HepG2 (cell line): ENCODE measurements at regions not wholly inside any gene's neighbourhood (a gene's known extent, or its start where the extent isn't known, plus 50 kb on each side); places are given as distances from the start of the nearest gene placed in this dataset.

Source experiments
- ATAC-seq: fragments of 200-7000 bp; cut with Tn5 transposase; 3 replicates; pipeline ENCODE4 v1.9.1; 2020; ENCODE audit warnings: mild to moderate bottlenecking, moderate library complexity
- BruUV-seq: library from RNA; stranded (reverse); fragments of 400-500 nt; replicated peaks from 2 replicates; lab custom pipeline; 2021; lab: Mats Ljungman, UMichigan
- CTCF ChIA-PET: fragments of 300-600 bp; formaldehyde crosslinking; extraction: SDS; loops from one replicate; lab custom pipeline; 2021; ENCODE audit warnings: low total read pairs, inconsistent platforms, low intra/inter-chr PET ratio; lab: Yijun Ruan, JAX
- POLR2A ChIA-PET: fragments of 350-600 bp; sonication (Branson Sonifier 250); formaldehyde crosslinking; loops from one replicate; lab custom pipeline; 2020; ENCODE audit warnings: antibody characterized with exemption, inconsistent platforms; lab: Yijun Ruan, JAX
- DNase-seq: peaks from one replicate; pipeline ENCODE4 v3.0.0-alpha.2; 2015; ENCODE audit warnings: low spot score
- FAIRE-seq: peaks from 3 replicates; lab custom pipeline; 2011; peaks lifted over from hg19 to GRCh38; lab: Jason Lieb, UNC
- H2AFZ ChIP-seq: one replicate; pipeline ENCODE4 v1.6.1; 2011; ENCODE audit warnings: low read length, inconsistent platforms
- H3K27ac ChIP-seq: fragments of 300-600 bp; 3 replicates; pipeline ENCODE4 v1.8.0; 2011; ENCODE audit warnings: mixed run types, mild to moderate bottlenecking, mixed read lengths, low read length, inconsistent platforms; ENCODE audit not compliant: insufficient read depth; ENCODE audit errors: extremely low read length
- H3K27me3 ChIP-seq, 2 experiments: fragments of 200-600 bp in 1 of 2; 2 replicates in 1 of 2; 3 replicates in 1 of 2; pipeline versions ENCODE4 v1.6.0 to v1.8.0; 2011; ENCODE audit warnings: low read length in 2 of 2, mild to moderate bottlenecking in 2 of 2, moderate library complexity in 2 of 2, inconsistent platforms in 1 of 2; ENCODE audit not compliant: insufficient read depth in 2 of 2, control insufficient read depth in 1 of 2
- H3K36me3 ChIP-seq, 2 experiments: fragments of 200-600 bp in 1 of 2; replicated peaks in 1 of 2; 2 replicates in 1 of 2; 3 replicates in 1 of 2; pipeline versions ENCODE4 v1.5.1 to v1.8.0; 2011; ENCODE audit warnings: low read length in 2 of 2, inconsistent platforms in 1 of 2; ENCODE audit not compliant: insufficient read depth in 2 of 2, control insufficient read depth in 1 of 2
- H3K4me1 ChIP-seq: 2 replicates; pipeline ENCODE4 v1.5.1; 2012; ENCODE audit warnings: low read length, inconsistent platforms; ENCODE audit not compliant: insufficient read depth
- H3K4me2 ChIP-seq: 2 replicates; pipeline ENCODE4 v1.6.0; 2011; ENCODE audit warnings: low read depth, low read length, inconsistent platforms
- H3K4me3 ChIP-seq, 3 experiments: fragments of 200-600 bp in 1 of 3; sonication (generic), shearing (Covaris generic) in 1 of 3; replicated peaks in 1 of 3; 2 replicates each; pipeline ENCODE4 v1.5.1; 2011 to 2016; ENCODE audit warnings: low read length in 3 of 3, inconsistent platforms in 2 of 3, low read depth in 2 of 3, mild to moderate bottlenecking in 2 of 3, control low read depth in 1 of 3, mixed read lengths in 1 of 3; ENCODE audit not compliant: insufficient read depth in 1 of 3
- H3K79me2 ChIP-seq: one replicate; pipeline ENCODE4 v1.6.1; 2011; ENCODE audit warnings: low read length, inconsistent platforms; ENCODE audit not compliant: insufficient read depth
- H3K9ac ChIP-seq: 2 replicates; pipeline ENCODE4 v1.6.0; 2011; ENCODE audit warnings: mild to moderate bottlenecking, low read depth, low read length, inconsistent platforms; ENCODE audit not compliant: insufficient read depth
- H3K9me3 ChIP-seq: 2 replicates; pipeline ENCODE4 v1.5.1; 2012; ENCODE audit warnings: mild to moderate bottlenecking, low read length
- H4K20me1 ChIP-seq: 2 replicates; pipeline ENCODE4 v1.6.0; 2011; ENCODE audit warnings: inconsistent platforms, mild to moderate bottlenecking, low read length, moderate library complexity; ENCODE audit not compliant: insufficient read depth
- ASH2L ChIP-seq: fragments of 300-600, 200-600 bp; sonication (generic); IDR thresholded peaks from 2 replicates; pipeline ENCODE4 v1.7.0; 2017; ENCODE audit warnings: low read depth, mild to moderate bottlenecking, moderate library complexity, mixed read lengths, low read length; ENCODE audit not compliant: insufficient read length
- CBX1 ChIP-seq: IDR thresholded peaks from one replicate; pipeline ENCODE4 v1.6.1; 2016; ENCODE audit warnings: antibody characterized with exemption, low read depth
- MBNL3 ChIP-seq: fragments of 250-450 bp; sonication (Bioruptor Pico); conservative IDR thresholded peaks from 2 replicates; pipeline ENCODE4 v1.8.0; 2022; ENCODE audit warnings: mild to moderate bottlenecking, inconsistent platforms
- MEF2D ChIP-seq: sonication (generic); formaldehyde crosslinking; IDR thresholded peaks from 2 replicates; pipeline ENCODE4 v1.5.1; 2020; ENCODE audit warnings: mild to moderate bottlenecking, missing genetic modification reagents
- MTA1 ChIP-seq: sonication (generic); formaldehyde crosslinking; IDR thresholded peaks from 2 replicates; pipeline ENCODE4 v1.4.0; 2020; ENCODE audit warnings: missing genetic modification reagents, mild to moderate bottlenecking, borderline replicate concordance
- NFIC ChIP-seq: IDR thresholded peaks from 2 replicates; pipeline ENCODE4 v1.6.1; 2012; ENCODE audit warnings: mild to moderate bottlenecking, low read length, inconsistent platforms
- SNAI1 ChIP-seq: sonication (generic); formaldehyde crosslinking; IDR thresholded peaks from 2 replicates; pipeline ENCODE4 v1.5.0; 2020; ENCODE audit warnings: mild to moderate bottlenecking, missing genetic modification reagents, borderline replicate concordance
- SOX6 ChIP-seq, 2 experiments: fragments of 450-650 bp in 1 of 2; sonication (generic) in 1 of 2; formaldehyde crosslinking in 1 of 2; IDR thresholded peaks; 2 replicates each; pipeline versions ENCODE4 v1.4.0 to v1.6.1; 2017 to 2020; ENCODE audit warnings: antibody characterized with exemption in 1 of 2, mild to moderate bottlenecking in 1 of 2, missing genetic modification reagents in 1 of 2
- SRSF4 ChIP-seq: fragments of 200-400 bp; formaldehyde crosslinking; IDR thresholded peaks from one replicate; pipeline ENCODE4 v1.6.1; 2018; ENCODE audit warnings: mild to moderate bottlenecking, low read depth, low read length, moderate library complexity; ENCODE audit not compliant: poor library complexity, severe bottlenecking
- SUZ12 ChIP-seq: fragments of 150-350 bp; IDR thresholded peaks from 2 replicates; pipeline ENCODE4 v1.6.1; 2014; ENCODE audit warnings: low read depth, low read length
- TMF1 ChIP-seq: sonication (generic); formaldehyde crosslinking; IDR thresholded peaks from 2 replicates; pipeline ENCODE4 v1.8.1; 2022; ENCODE audit warnings: low read depth, missing genetic modification reagents
- ZFP1 ChIP-seq: IDR thresholded peaks from 2 replicates; pipeline ENCODE4 v1.6.1; 2016
- ZFP90 ChIP-seq: sonication (generic); formaldehyde crosslinking; IDR thresholded peaks from 2 replicates; pipeline ENCODE4 v1.8.0; 2022; ENCODE audit warnings: missing genetic modification reagents, mild to moderate bottlenecking, inconsistent platforms, borderline replicate concordance
- ZNF766 ChIP-seq: sonication (generic); formaldehyde crosslinking; IDR thresholded peaks from 2 replicates; pipeline ENCODE4 v1.5.0; 2020; ENCODE audit warnings: missing genetic modification reagents, borderline replicate concordance
- ZNF850 ChIP-seq: sonication (generic); formaldehyde crosslinking; conservative IDR thresholded peaks from 2 replicates; pipeline ENCODE4 v1.9.0; 2021; ENCODE audit warnings: mild to moderate bottlenecking, missing genetic modification reagents
- WGBS: methylation state at CpG from one replicate; pipeline ENCODE4 v1.1.6; 2017; ENCODE audit warnings: low lambda C conversion rate; 5-methylcytosine and 5-hydroxymethylcytosine counted together
- in situ Hi-C: cut with HindIII; loops from 2 replicates; pipeline ENCODE4 v1.10.0; 2017; ENCODE audit warnings: low pct_unique_long_range_greater_than_20kb; ENCODE audit not compliant: extremely low pct_ligation_motif_present
- intact Hi-C: fragments of 100-400 bp; cut with micrococcal nuclease; formaldehyde crosslinking; loops from one replicate; pipeline ENCODE4 v1.10.0; 2022; ENCODE audit not compliant: unreplicated experiment
- TF ChIP-seq, protein P1 (sequence below): sonication (generic); formaldehyde crosslinking; IDR thresholded peaks from 2 replicates; pipeline ENCODE4 v1.4.0; 2020; ENCODE audit warnings: missing genetic modification reagents
- TF ChIP-seq, protein P2 (sequence below): sonication (generic); formaldehyde crosslinking; IDR thresholded peaks from 2 replicates; pipeline ENCODE4 v1.5.0; 2020; ENCODE audit warnings: missing genetic modification reagents
- TF ChIP-seq, protein P3 (sequence below): sonication (generic); formaldehyde crosslinking; IDR thresholded peaks from 2 replicates; pipeline ENCODE4 v1.5.1; 2020; ENCODE audit warnings: missing genetic modification reagents, mild to moderate bottlenecking, borderline replicate concordance
- TF ChIP-seq, protein P4 (sequence below): sonication (generic); formaldehyde crosslinking; conservative IDR thresholded peaks from 2 replicates; pipeline ENCODE4 v1.5.0; 2020; ENCODE audit warnings: missing genetic modification reagents

DNA sequence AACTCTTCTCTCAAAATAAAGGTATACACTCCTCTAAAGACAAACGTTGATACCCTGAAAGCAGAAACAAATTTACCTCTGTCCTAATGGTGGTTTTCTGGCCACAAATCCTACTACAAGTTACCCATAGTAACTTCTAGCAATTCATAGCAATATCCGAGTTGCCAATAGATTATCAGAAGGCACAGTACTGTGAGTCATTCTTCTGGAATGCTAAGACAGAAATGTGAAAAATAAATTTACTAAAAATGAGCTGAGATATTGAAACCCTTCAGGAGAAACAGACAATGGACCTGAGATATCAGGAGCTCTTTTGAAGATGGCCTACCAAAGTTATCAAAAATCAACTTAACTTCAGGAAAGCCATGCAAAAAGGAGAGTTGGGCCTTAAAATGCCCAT is 715.0 kb upstream of the ADAMTS5 start:
- no peaks in the 10 kb centered on the region for H3K4me1 ChIP-seq
- in situ Hi-C loops, result no loop called here
- CTCF ChIA-PET, result no interaction called here
- no peaks in the 10 kb centered on the region for H4K20me1 ChIP-seq
- POLR2A ChIA-PET, result no interaction called here
- no peak overlapping the region for H3K4me2 ChIP-seq
- TF ChIP-seq SRSF4, result no peak
- TF ChIP-seq, protein P1, sequence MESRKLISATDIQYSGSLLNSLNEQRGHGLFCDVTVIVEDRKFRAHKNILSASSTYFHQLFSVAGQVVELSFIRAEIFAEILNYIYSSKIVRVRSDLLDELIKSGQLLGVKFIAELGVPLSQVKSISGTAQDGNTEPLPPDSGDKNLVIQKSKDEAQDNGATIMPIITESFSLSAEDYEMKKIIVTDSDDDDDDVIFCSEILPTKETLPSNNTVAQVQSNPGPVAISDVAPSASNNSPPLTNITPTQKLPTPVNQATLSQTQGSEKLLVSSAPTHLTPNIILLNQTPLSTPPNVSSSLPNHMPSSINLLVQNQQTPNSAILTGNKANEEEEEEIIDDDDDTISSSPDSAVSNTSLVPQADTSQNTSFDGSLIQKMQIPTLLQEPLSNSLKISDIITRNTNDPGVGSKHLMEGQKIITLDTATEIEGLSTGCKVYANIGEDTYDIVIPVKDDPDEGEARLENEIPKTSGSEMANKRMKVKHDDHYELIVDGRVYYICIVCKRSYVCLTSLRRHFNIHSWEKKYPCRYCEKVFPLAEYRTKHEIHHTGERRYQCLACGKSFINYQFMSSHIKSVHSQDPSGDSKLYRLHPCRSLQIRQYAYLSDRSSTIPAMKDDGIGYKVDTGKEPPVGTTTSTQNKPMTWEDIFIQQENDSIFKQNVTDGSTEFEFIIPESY, result no peak
- no peak for TF ChIP-seq TMF1
- TF ChIP-seq MBNL3, result no peak
- no peak for TF ChIP-seq CBX1
- TF ChIP-seq NFIC, result no peak
- TF ChIP-seq MTA1, result no peak
- TF ChIP-seq MEF2D, result no peak
- TF ChIP-seq ZNF850 (CRISPR knock-in tag), result no peak
- TF ChIP-seq ZFP90 (CRISPR knock-in tag), result no peak
- no peak for TF ChIP-seq ZNF766 (CRISPR knock-in tag)
- TF ChIP-seq SNAI1, result no peak
- TF ChIP-seq, protein P2, sequence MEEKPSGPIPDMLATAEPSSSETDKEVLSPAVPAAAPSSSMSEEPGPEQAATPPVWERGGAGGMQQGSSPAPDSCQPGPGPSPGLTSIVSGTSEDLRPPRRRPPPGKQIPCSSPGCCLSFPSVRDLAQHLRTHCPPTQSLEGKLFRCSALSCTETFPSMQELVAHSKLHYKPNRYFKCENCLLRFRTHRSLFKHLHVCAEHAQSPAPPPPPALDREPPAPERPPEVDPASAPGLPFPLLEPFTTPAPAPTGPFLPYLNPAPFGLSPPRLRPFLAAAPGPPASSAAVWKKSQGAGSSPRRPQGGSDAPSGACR, result no peak
- TF ChIP-seq, protein P3, sequence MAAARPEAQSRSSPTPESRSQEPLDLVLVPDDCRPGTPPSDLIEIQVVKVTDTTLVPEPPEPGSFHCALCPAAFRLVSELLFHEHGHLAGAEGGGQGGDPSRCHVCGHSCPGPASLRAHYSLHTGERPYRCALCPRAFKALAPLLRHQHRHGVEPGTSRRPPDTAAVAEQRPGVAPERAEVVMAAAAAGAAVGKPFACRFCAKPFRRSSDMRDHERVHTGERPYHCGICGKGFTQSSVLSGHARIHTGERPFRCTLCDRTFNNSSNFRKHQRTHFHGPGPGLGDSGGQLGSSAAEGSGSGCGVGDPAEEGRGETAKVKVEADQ, result no peak
- no peak for TF ChIP-seq SUZ12
- TF ChIP-seq ZFP1 (CRISPR knock-in tag), result no peak
- no peak for TF ChIP-seq SOX6 (IDR thresholded peaks at IDR 0.05)
- no peak for TF ChIP-seq SOX6 (CRISPR knock-in tag; IDR thresholded peaks at IDR 0.05)
- TF ChIP-seq, protein P4, sequence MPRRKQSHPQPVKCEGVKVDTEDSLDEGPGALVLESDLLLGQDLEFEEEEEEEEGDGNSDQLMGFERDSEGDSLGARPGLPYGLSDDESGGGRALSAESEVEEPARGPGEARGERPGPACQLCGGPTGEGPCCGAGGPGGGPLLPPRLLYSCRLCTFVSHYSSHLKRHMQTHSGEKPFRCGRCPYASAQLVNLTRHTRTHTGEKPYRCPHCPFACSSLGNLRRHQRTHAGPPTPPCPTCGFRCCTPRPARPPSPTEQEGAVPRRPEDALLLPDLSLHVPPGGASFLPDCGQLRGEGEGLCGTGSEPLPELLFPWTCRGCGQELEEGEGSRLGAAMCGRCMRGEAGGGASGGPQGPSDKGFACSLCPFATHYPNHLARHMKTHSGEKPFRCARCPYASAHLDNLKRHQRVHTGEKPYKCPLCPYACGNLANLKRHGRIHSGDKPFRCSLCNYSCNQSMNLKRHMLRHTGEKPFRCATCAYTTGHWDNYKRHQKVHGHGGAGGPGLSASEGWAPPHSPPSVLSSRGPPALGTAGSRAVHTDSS (CRISPR knock-in tag), result no peak
- no peak for TF ChIP-seq ASH2L
- WGBS, result 0% methylated on average over 2 of the region's 2 CpGs
- intact Hi-C loops, result no loop called here
- ATAC-seq (no peak), DNase-seq (no peak), FAIRE-seq (no peak)
- no peaks in the 10 kb centered on the region for H3K79me2 ChIP-seq
- H3K36me3 ChIP-seq, result no peaks in the 10 kb centered on the region
- H3K4me3 ChIP-seq, result no peak overlapping the region
- BruUV-seq, result no TSS peak
- H2AFZ ChIP-seq, result no peak overlapping the region
- H3K9ac ChIP-seq, result no peak overlapping the region
- H3K9me3 ChIP-seq, result peaks cover 67% of the 10 kb centered on the region
- no peaks in the 10 kb centered on the region for H3K27me3 ChIP-seq
- H3K27ac ChIP-seq, result no peak overlapping the region
